ENCODE measurements at regions not wholly inside any gene's neighbourhood (a gene's known extent, or its start where the extent isn't known, plus 50 kb on each side); places are given as distances from the start of the nearest gene placed in this dataset.

GRCh38 chr2:153626676-153627075 is 148.1 kb upstream of the RPRM start:
- no peaks in the 10 kb centered on the region for H3K27me3 ChIP-seq
- DNase-seq (no peak), ATAC-seq (no peak)
- no peaks in the 10 kb centered on the region for H3K4me1 ChIP-seq
- no peak overlapping the region for H3K27ac ChIP-seq
- intact Hi-C loops (cut with DNase I) = no loop called here
- TF ChIP-seq POLR2A (IDR thresholded peaks at IDR 0.05) (no peak), CTCF (IDR thresholded peaks at IDR 0.05) (no peak)
- no peaks in the 10 kb centered on the region for H3K9me3 ChIP-seq
- 31% methylated on average over 2 of the region's 2 CpGs for WGBS (ENCODE audit: insufficient coverage, low coverage, low lambda C conversion rate, missing lambda C conversion rate)
- no peaks in the 10 kb centered on the region for H3K36me3 ChIP-seq
- no peak overlapping the region for H3K4me3 ChIP-seq

- Histone ChIP-seq H3K4me1 (no peaks in the 10 kb centered on the region), H3K36me3 (no peaks in the 10 kb centered on the region), H3K4me3 (no peak overlapping the region), H3K9me3 (no peaks in the 10 kb centered on the region), H3K27ac (no peak overlapping the region), H3K27me3 (no peaks in the 10 kb centered on the region)
- no peak for ATAC-seq
- no peak for DNase-seq
- WGBS (ENCODE audit: insufficient coverage, low coverage, low lambda C conversion rate, missing lambda C conversion rate) = 62% methylated on average over 2 of the region's 2 CpGs
- TF ChIP-seq POLR2A (IDR thresholded peaks at IDR 0.05) = no peak
- no peak for TF ChIP-seq CTCF (IDR thresholded peaks at IDR 0.05)
- intact Hi-C loops (cut with DNase I) = no loop called here
Observed at GRCh38 chr2:153635494-153635893, 156.9 kb upstream of the RPRM start.

- H3K4me1 ChIP-seq = no peaks in the 10 kb centered on the region
- TF ChIP-seq CTCF (IDR thresholded peaks at IDR 0.05) (no peak), POLR2A (IDR thresholded peaks at IDR 0.05) (no peak)
- no peaks in the 10 kb centered on the region for H3K36me3 ChIP-seq
- H3K27me3 ChIP-seq = no peaks in the 10 kb centered on the region
- H3K27ac ChIP-seq = no peak overlapping the region
- ATAC-seq (no peak), DNase-seq (no peak)
- intact Hi-C loops (cut with DNase I) = no loop called here
- H3K4me3 ChIP-seq = no peak overlapping the region
- no peaks in the 10 kb centered on the region for H3K9me3 ChIP-seq
- 53% methylated on average over 2 of the region's 2 CpGs for WGBS (ENCODE audit: insufficient coverage, low coverage, low lambda C conversion rate, missing lambda C conversion rate)
Observed at GRCh38 chr2:153641046-153641445, 162.5 kb upstream of the RPRM start.

- H3K4me3 ChIP-seq = no peak overlapping the region
- H3K4me1 ChIP-seq = no peaks in the 10 kb centered on the region
- H3K36me3 ChIP-seq = no peaks in the 10 kb centered on the region
- TF ChIP-seq POLR2A (IDR thresholded peaks at IDR 0.05) = no peak
- no peak for TF ChIP-seq CTCF (IDR thresholded peaks at IDR 0.05)
- no peaks in the 10 kb centered on the region for H3K27me3 ChIP-seq
- no peak overlapping the region for H3K27ac ChIP-seq
- 66% methylated on average over 5 of the region's 5 CpGs for WGBS (ENCODE audit: insufficient coverage, low coverage, low lambda C conversion rate, missing lambda C conversion rate)
- no peak for DNase-seq
- H3K9me3 ChIP-seq = no peaks in the 10 kb centered on the region
- ATAC-seq = no peak
- intact Hi-C loops (cut with DNase I) = no loop called here
Observed at GRCh38 chr2:153644955-153645354, 166.4 kb upstream of the RPRM start.

GRCh38 chr2:153645599-153645998 is 167.0 kb upstream of the RPRM start:
- TF ChIP-seq POLR2A (IDR thresholded peaks at IDR 0.05) (no peak), CTCF (IDR thresholded peaks at IDR 0.05) (no peak)
- no peaks in the 10 kb centered on the region for H3K36me3 ChIP-seq
- H3K27me3 ChIP-seq = no peaks in the 10 kb centered on the region
- no peaks in the 10 kb centered on the region for H3K4me1 ChIP-seq
- H3K27ac ChIP-seq = no peak overlapping the region
- H3K9me3 ChIP-seq = no peaks in the 10 kb centered on the region
- no peak for DNase-seq
- no peak overlapping the region for H3K4me3 ChIP-seq
- intact Hi-C loops (cut with DNase I) = no loop called here
- no peak for ATAC-seq

Data from right lobe of liver (tissue), 6 donors.